K562 (cell line): ENCODE measurements at regions not wholly inside any gene's neighbourhood (a gene's known extent, or its start where the extent isn't known, plus 50 kb on each side); places are given as distances from the start of the nearest gene placed in this dataset.

Experiments used
- CBX5 ChIP-seq: IDR thresholded peaks from 2 replicates; pipeline ENCODE4 v1.6.1; 2014; ENCODE audit warnings: low read depth, borderline replicate concordance
- CHD2 ChIP-seq: IDR thresholded peaks from 2 replicates; pipeline ENCODE4 v1.6.1; 2011; ENCODE audit warnings: low read depth, low read length
- PML ChIP-seq: IDR thresholded peaks from 2 replicates; pipeline ENCODE4 v1.6.1; 2012; ENCODE audit warnings: low read length, inconsistent platforms
- POLR2A ChIP-seq: fragments of 450-650 bp; conservative IDR thresholded peaks from 2 replicates; pipeline ENCODE4 v1.6.1; 2016
- POLR2B ChIP-seq: fragments of 450-650 bp; IDR thresholded peaks from 2 replicates; pipeline ENCODE4 v1.6.1; 2018; ENCODE audit warnings: low read depth; ENCODE audit not compliant: partially characterized antibody
- TAF1 ChIP-seq: IDR thresholded peaks from 2 replicates; pipeline ENCODE4 v1.6.1; 2011; ENCODE audit warnings: mild to moderate bottlenecking, low read length, moderate library complexity; ENCODE audit not compliant: insufficient read depth, control insufficient read depth, severe bottlenecking; ENCODE audit errors: extremely low read depth
- TCF7 ChIP-seq: sonication (generic); IDR thresholded peaks from 2 replicates; pipeline ENCODE4 v1.6.1; 2016; ENCODE audit warnings: antibody characterized with exemption, borderline replicate concordance
- ZNF282 ChIP-seq: sonication (generic); formaldehyde crosslinking; IDR thresholded peaks from 2 replicates; pipeline ENCODE4 v1.8.1; 2023; ENCODE audit warnings: missing genetic modification reagents
- ZNF3 ChIP-seq: fragments of 250-450 bp; sonication (Bioruptor Pico); IDR thresholded peaks from 2 replicates; pipeline ENCODE4 v1.5.0; 2021; ENCODE audit warnings: mild to moderate bottlenecking, moderate library complexity
- TF ChIP-seq, protein P1 (sequence below), 2 experiments: fragments of 450-650 bp; conservative IDR thresholded peaks; 2 replicates each; pipeline ENCODE4 v1.6.1; 2017; ENCODE audit warnings: mild to moderate bottlenecking in 2 of 2, moderate library complexity in 2 of 2
- TF ChIP-seq, protein P2 (sequence below): sonication (generic); formaldehyde crosslinking; IDR thresholded peaks from 2 replicates; pipeline ENCODE4 v1.5.0; 2020; ENCODE audit warnings: missing genetic modification reagents
- TF ChIP-seq, protein P3 (sequence below), 2 experiments: fragments of 450-650 bp in 1 of 2; sonication (generic) in 1 of 2; formaldehyde crosslinking in 1 of 2; IDR thresholded peaks in 1 of 2; conservative IDR thresholded peaks in 1 of 2; 2 replicates each; pipeline versions ENCODE4 v1.6.1 to v1.8.1; 2016 to 2023; ENCODE audit warnings: mild to moderate bottlenecking in 2 of 2, moderate library complexity in 2 of 2, inconsistent platforms in 1 of 2, missing genetic modification reagents in 1 of 2
- TF ChIP-seq, protein P4 (sequence below), 2 experiments: fragments of 450-650 bp; formaldehyde crosslinking in 1 of 2; IDR thresholded peaks; 2 replicates each; pipeline versions ENCODE4 v1.4.0 to v1.6.1; 2014 to 2020; ENCODE audit warnings: mild to moderate bottlenecking in 2 of 2, borderline replicate concordance in 1 of 2, low read depth in 1 of 2

DNA sequence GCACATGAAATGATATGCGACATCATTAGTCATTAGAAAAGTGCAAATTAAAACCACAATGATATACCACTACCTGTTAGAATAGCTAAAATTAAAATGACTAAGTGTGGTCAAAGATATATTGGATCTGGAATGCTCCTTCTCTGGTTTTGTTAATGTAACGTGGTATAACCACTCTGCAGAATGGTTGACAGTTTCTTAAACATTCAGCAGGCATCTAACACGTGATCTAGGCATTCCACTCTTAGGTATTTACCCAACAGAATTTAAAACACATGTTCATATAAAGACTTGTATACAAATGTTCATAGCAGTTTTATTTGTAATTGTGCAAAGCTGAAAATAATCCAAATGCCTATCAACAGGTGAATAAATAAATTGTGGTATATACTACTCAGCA is 165.0 kb upstream of the PLXNA2 start:
- TF ChIP-seq TCF7 = no peak
- TF ChIP-seq, protein P1, sequence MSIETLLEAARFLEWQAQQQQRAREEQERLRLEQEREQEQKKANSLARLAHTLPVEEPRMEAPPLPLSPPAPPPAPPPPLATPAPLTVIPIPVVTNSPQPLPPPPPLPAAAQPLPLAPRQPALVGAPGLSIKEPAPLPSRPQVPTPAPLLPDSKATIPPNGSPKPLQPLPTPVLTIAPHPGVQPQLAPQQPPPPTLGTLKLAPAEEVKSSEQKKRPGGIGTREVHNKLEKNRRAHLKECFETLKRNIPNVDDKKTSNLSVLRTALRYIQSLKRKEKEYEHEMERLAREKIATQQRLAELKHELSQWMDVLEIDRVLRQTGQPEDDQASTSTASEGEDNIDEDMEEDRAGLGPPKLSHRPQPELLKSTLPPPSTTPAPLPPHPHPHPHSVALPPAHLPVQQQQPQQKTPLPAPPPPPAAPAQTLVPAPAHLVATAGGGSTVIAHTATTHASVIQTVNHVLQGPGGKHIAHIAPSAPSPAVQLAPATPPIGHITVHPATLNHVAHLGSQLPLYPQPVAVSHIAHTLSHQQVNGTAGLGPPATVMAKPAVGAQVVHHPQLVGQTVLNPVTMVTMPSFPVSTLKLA (conservative IDR thresholded peaks at IDR 0.05) = no peak
- no peak for TF ChIP-seq PML
- no peak for TF ChIP-seq CHD2
- TF ChIP-seq, protein P2, sequence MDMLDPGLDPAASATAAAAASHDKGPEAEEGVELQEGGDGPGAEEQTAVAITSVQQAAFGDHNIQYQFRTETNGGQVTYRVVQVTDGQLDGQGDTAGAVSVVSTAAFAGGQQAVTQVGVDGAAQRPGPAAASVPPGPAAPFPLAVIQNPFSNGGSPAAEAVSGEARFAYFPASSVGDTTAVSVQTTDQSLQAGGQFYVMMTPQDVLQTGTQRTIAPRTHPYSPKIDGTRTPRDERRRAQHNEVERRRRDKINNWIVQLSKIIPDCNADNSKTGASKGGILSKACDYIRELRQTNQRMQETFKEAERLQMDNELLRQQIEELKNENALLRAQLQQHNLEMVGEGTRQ = no peak
- TF ChIP-seq POLR2B = no peak
- no peak for TF ChIP-seq ZNF3 (CRISPR knock-in tag)
- TF ChIP-seq, protein P3, sequence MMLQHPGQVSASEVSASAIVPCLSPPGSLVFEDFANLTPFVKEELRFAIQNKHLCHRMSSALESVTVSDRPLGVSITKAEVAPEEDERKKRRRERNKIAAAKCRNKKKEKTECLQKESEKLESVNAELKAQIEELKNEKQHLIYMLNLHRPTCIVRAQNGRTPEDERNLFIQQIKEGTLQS (IDR thresholded peaks at IDR 0.05) = no peak
- TF ChIP-seq, protein P3 (CRISPR knock-in tag; conservative IDR thresholded peaks at IDR 0.05) = no peak
- TF ChIP-seq POLR2A = no peak
- no peak for TF ChIP-seq CBX5
- TF ChIP-seq TAF1 = no peak
- no peak for TF ChIP-seq ZNF282 (CRISPR knock-in tag)
- TF ChIP-seq, protein P4, sequence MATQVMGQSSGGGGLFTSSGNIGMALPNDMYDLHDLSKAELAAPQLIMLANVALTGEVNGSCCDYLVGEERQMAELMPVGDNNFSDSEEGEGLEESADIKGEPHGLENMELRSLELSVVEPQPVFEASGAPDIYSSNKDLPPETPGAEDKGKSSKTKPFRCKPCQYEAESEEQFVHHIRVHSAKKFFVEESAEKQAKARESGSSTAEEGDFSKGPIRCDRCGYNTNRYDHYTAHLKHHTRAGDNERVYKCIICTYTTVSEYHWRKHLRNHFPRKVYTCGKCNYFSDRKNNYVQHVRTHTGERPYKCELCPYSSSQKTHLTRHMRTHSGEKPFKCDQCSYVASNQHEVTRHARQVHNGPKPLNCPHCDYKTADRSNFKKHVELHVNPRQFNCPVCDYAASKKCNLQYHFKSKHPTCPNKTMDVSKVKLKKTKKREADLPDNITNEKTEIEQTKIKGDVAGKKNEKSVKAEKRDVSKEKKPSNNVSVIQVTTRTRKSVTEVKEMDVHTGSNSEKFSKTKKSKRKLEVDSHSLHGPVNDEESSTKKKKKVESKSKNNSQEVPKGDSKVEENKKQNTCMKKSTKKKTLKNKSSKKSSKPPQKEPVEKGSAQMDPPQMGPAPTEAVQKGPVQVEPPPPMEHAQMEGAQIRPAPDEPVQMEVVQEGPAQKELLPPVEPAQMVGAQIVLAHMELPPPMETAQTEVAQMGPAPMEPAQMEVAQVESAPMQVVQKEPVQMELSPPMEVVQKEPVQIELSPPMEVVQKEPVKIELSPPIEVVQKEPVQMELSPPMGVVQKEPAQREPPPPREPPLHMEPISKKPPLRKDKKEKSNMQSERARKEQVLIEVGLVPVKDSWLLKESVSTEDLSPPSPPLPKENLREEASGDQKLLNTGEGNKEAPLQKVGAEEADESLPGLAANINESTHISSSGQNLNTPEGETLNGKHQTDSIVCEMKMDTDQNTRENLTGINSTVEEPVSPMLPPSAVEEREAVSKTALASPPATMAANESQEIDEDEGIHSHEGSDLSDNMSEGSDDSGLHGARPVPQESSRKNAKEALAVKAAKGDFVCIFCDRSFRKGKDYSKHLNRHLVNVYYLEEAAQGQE (IDR thresholded peaks at IDR 0.05; ENCODE audit: borderline replicate concordance) = no peak
- TF ChIP-seq, protein P4 (CRISPR knock-in tag; IDR thresholded peaks at IDR 0.05; ENCODE audit: low read depth) = no peak
